ENCODE measurements at regions not wholly inside any gene's neighbourhood (a gene's known extent, or its start where the extent isn't known, plus 50 kb on each side); places are given as distances from the start of the nearest gene placed in this dataset.

DNA sequence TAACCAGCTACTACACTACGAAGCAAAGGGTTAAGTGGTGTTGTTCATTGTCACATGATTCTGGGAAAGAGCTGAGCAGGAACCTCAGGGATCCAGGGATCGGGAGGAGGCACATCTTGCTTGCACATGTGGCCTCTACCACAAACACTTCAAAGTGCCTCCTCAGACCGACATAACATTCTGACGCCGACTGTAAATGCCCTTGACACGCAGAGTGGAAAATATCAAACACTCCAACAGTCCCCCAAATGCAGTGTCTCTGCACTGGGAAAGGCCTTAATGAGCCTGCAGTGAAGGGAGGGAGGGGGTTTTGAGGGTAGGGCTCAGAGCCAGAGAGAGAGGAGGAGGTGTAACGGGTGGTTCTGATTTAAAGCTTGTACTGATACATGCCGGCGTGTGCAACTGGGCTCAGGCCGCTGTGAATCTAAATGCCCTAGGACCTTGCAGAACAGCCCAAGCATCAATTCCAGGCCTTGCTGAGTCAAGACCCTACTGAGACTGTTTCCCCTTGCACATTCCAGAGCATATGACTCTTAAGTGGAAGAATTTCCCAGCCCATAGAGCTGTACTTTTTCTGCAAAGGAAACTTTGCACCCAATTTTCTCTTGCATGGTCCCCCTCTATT is 163.7 kb downstream of the NTMT2 start:
- intact Hi-C loops (cut with DNase I; ENCODE audit: low total_unique reads), result no loop called here
- no peak for DNase-seq (ENCODE audit: low spot score in 2 of 2)
- WGBS, 2 donors, result 45 to 51% methylated on average over 10 of the region's 10 CpGs

DNA sequence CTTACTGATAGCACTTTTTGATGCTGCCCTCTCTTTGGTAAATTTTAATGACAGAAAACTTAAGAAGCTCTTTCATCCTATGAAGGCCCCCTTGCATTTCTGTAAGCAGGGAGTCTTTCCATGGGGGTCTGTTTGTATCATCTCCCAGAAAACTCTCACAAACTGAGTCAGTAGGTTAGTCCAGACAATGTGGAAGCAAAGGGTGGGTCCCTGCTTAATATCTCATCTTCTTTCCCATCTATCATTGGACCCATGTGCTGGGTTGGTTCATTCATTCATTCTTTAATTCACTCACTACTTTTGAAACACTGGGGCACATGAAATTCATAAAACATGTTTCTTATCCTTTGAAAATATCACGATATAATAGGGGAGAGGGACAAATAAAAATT is 164.3 kb downstream of the NTMT2 start:
- intact Hi-C loops (cut with DNase I; ENCODE audit: low total_unique reads), result no loop called here
- no peak for DNase-seq (ENCODE audit: low spot score in 2 of 2)
- H3K4me3 ChIP-seq (ENCODE audit: low read depth, poor library complexity, severe bottlenecking), result no peak overlapping the region
- no peak for TF ChIP-seq POLR2A (IDR thresholded peaks at IDR 0.05)
- TF ChIP-seq, protein P1, sequence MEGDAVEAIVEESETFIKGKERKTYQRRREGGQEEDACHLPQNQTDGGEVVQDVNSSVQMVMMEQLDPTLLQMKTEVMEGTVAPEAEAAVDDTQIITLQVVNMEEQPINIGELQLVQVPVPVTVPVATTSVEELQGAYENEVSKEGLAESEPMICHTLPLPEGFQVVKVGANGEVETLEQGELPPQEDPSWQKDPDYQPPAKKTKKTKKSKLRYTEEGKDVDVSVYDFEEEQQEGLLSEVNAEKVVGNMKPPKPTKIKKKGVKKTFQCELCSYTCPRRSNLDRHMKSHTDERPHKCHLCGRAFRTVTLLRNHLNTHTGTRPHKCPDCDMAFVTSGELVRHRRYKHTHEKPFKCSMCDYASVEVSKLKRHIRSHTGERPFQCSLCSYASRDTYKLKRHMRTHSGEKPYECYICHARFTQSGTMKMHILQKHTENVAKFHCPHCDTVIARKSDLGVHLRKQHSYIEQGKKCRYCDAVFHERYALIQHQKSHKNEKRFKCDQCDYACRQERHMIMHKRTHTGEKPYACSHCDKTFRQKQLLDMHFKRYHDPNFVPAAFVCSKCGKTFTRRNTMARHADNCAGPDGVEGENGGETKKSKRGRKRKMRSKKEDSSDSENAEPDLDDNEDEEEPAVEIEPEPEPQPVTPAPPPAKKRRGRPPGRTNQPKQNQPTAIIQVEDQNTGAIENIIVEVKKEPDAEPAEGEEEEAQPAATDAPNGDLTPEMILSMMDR (IDR thresholded peaks at IDR 0.05), result no peak
- WGBS, 2 donors, result 61 to 64% methylated on average over 1 of the region's 1 CpG

More for the DNA sequence above, 163.7 kb downstream of the NTMT2 start:
- H3K4me3 ChIP-seq (ENCODE audit: low read depth, poor library complexity, severe bottlenecking), result no peak overlapping the region
- no peak for TF ChIP-seq POLR2A (IDR thresholded peaks at IDR 0.05)
- TF ChIP-seq, protein P1 (IDR thresholded peaks at IDR 0.05), result no peak

DNA sequence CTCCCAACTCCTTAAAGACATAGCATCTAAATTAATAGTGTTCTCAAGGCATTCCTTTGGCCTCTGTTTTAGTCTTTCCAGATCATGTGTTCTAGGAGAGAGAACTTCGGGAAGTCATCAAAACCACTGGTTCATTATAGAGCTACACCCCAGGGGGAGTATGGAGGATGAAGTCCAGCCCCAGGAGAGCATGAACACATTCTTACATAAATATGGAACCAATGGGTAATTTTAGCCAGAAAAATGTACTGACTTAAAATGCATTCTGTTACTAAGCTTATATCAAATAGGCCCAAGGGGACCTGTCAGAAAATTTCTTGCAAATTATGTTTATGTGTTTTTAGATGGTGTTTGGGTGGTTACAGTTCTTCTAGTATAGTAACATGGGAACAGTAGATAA is 165.2 kb downstream of the NTMT2 start:
- 63 to 68% methylated on average over 1 of the region's 1 CpG for WGBS, 2 donors
- no peak for DNase-seq (ENCODE audit: low spot score in 2 of 2)
- intact Hi-C loops (cut with DNase I; ENCODE audit: low total_unique reads), result no loop called here
- TF ChIP-seq POLR2A (IDR thresholded peaks at IDR 0.05), result no peak
- TF ChIP-seq, protein P1 (IDR thresholded peaks at IDR 0.05), result no peak
- H3K4me3 ChIP-seq (ENCODE audit: low read depth, poor library complexity, severe bottlenecking), result no peak overlapping the region

DNA sequence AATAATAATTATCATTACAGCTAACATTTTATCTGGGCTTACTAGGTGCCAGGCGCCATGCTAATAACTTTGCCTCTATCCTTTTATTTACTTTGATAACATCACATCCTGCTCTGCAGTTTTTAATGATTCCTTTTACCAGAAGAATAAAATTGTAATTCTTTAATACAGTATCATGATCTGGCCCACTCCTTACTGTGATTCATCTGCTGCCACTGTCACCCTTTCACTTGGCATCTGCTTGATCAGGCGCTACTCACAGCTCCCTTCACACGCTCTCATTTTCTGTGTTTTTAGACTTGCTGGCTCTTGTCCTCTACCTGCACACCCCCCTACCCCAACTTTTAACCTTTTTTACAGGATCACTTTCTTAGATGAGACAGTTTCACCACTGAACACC is 167.5 kb downstream of the NTMT2 start:
- no peak overlapping the region for H3K4me3 ChIP-seq (ENCODE audit: low read depth, poor library complexity, severe bottlenecking)
- intact Hi-C loops (cut with DNase I; ENCODE audit: low total_unique reads), result no loop called here
- 73 to 77% methylated on average over 3 of the region's 3 CpGs for WGBS, 2 donors
- TF ChIP-seq POLR2A (IDR thresholded peaks at IDR 0.05), result no peak
- TF ChIP-seq, protein P1 (IDR thresholded peaks at IDR 0.05), result no peak
- no peak for DNase-seq (ENCODE audit: low spot score in 2 of 2)

DNA sequence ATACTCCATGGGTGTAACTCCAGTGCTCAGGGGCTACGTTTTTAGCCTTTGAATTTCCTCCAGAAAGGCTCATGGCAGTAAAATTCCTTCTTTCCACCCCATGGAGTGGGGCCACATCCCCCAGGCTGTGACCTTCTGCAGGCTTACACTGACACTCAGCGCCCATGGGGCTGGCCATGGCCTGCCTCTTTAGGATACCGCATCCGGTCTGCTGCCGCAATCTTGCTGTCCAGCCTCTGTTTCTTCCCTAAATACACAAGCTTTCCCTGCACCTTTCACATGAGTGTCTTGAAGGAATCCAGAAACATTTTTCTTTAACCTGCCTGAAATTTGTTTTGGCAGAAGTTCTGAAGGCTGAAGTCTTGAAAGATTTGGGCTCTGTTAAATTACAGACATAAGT is 170.5 kb downstream of the NTMT2 start:
- 73 to 77% methylated on average over 5 of the region's 5 CpGs for WGBS, 2 donors
- intact Hi-C loops (cut with DNase I; ENCODE audit: low total_unique reads), result no loop called here
- no peak for DNase-seq (ENCODE audit: low spot score in 2 of 2)
- no peak overlapping the region for H3K4me3 ChIP-seq (ENCODE audit: low read depth, poor library complexity, severe bottlenecking)
- no peak for TF ChIP-seq POLR2A (IDR thresholded peaks at IDR 0.05)
- TF ChIP-seq, protein P1 (IDR thresholded peaks at IDR 0.05), result no peak

DNA sequence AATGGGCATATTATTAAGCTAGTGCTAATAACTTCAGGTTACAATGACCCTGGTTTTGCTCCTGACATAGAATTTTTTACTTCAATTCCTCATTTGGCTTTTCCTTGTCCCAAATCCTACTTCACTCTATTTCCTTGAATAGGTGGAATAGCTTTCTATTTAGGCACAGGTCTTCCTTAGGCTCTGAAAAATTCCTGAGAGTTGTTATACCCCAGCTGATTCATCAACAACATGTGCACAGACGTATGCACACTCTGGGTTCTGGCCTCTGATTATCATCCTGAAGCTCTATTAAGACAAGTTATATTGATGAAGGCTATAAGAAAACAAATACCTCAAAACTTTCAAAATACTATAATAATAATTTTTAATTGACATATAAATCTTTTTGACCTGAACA is 172.4 kb downstream of the NTMT2 start:
- TF ChIP-seq POLR2A (IDR thresholded peaks at IDR 0.05), result no peak
- TF ChIP-seq, protein P1 (IDR thresholded peaks at IDR 0.05), result no peak
- WGBS, 2 donors, result 76 to 82% methylated on average over 1 of the region's 1 CpG
- no peak overlapping the region for H3K4me3 ChIP-seq (ENCODE audit: low read depth, poor library complexity, severe bottlenecking)
- intact Hi-C loops (cut with DNase I; ENCODE audit: low total_unique reads), result no loop called here
- no peak for DNase-seq (ENCODE audit: low spot score in 2 of 2)

Data from lower leg skin (tissue), 4 donors.